ENCODE measurements at regions not wholly inside any gene's neighbourhood (a gene's known extent, or its start where the extent isn't known, plus 50 kb on each side); places are given as distances from the start of the nearest gene placed in this dataset.
A peak's percentile ranks its signal among the peaks of the same experiment; 100 is the strongest.

GRCh38 chr1:67991546-67991945, 58.9 kb downstream of the DIRAS3 start:
- DNase-seq (ENCODE audit: insufficient read length, low spot score) (no peak), FAIRE-seq (no peak)

GRCh38 chr1:67988066-67988465, 62.4 kb downstream of the DIRAS3 start:
- DNase-seq (ENCODE audit: insufficient read length, low spot score) = no peak
- no peak for FAIRE-seq

- no peak for FAIRE-seq
- peak; percentile 12 for DNase-seq (ENCODE audit: insufficient read length, low spot score)
These were observed 63.2 kb downstream of the DIRAS3 start for GRCh38 chr1:67987046-67987799.

- DNase-seq (ENCODE audit: insufficient read length, low spot score) (no peak), FAIRE-seq (no peak)
These were observed 66.6 kb downstream of the DIRAS3 start for GRCh38 chr1:67983867-67984266.

GRCh38 chr1:67980028-67980427, 70.4 kb downstream of the DIRAS3 start:
- no peak for FAIRE-seq

GRCh38 chr1:67979532-67979931, 70.9 kb downstream of the DIRAS3 start:
- DNase-seq (ENCODE audit: insufficient read length, low spot score) (no peak), FAIRE-seq (no peak)

More at GRCh38 chr1:67980028-67980427, 70.4 kb downstream of the DIRAS3 start:
- no peak for DNase-seq (ENCODE audit: insufficient read length, low spot score)

GRCh38 chr1:67978890-67979516, 71.4 kb downstream of the DIRAS3 start:
- DNase-seq (ENCODE audit: insufficient read length, low spot score) (peak; percentile 27), FAIRE-seq (peak; percentile 48)

- DNase-seq (ENCODE audit: insufficient read length, low spot score) = no peak
- no peak for FAIRE-seq
These were observed 72.7 kb downstream of the DIRAS3 start for GRCh38 chr1:67977756-67978155.

- DNase-seq (ENCODE audit: insufficient read length, low spot score) = no peak
- FAIRE-seq = no peak
These were observed 77.4 kb downstream of the DIRAS3 start for GRCh38 chr1:67973051-67973450.

- FAIRE-seq (no peak), DNase-seq (ENCODE audit: insufficient read length, low spot score) (no peak)
These were observed 80.3 kb downstream of the DIRAS3 start for GRCh38 chr1:67970088-67970487.

- DNase-seq (ENCODE audit: insufficient read length, low spot score) (no peak), FAIRE-seq (no peak)
These were observed 81.0 kb downstream of the DIRAS3 start for GRCh38 chr1:67969446-67969845.

- no peak for FAIRE-seq
These were observed 83.8 kb downstream of the DIRAS3 start for GRCh38 chr1:67966666-67967009.

GRCh38 chr1:67965995-67966665, 84.3 kb downstream of the DIRAS3 start:
- FAIRE-seq (no peak), DNase-seq (ENCODE audit: insufficient read length, low spot score) (no peak)

More at GRCh38 chr1:67966666-67967009, 83.8 kb downstream of the DIRAS3 start:
- DNase-seq (ENCODE audit: insufficient read length, low spot score) = no peak

GRCh38 chr1:67963263-67963662, 87.2 kb downstream of the DIRAS3 start:
- DNase-seq (ENCODE audit: insufficient read length, low spot score) = no peak
- FAIRE-seq = no peak

- DNase-seq (ENCODE audit: insufficient read length, low spot score) (no peak), FAIRE-seq (no peak)
These were observed 89.7 kb downstream of the DIRAS3 start for GRCh38 chr1:67960766-67961165.

- DNase-seq (ENCODE audit: insufficient read length, low spot score) (no peak), FAIRE-seq (no peak)
These were observed 92.0 kb downstream of the DIRAS3 start for GRCh38 chr1:67958472-67958871.

GRCh38 chr1:67957066-67957465, 93.4 kb downstream of the DIRAS3 start:
- FAIRE-seq (no peak), DNase-seq (ENCODE audit: insufficient read length, low spot score) (no peak)

GRCh38 chr1:67956116-67956515, 94.3 kb downstream of the DIRAS3 start:
- FAIRE-seq = no peak
- DNase-seq (ENCODE audit: insufficient read length, low spot score) = no peak

- no peak for FAIRE-seq
These were observed 94.8 kb downstream of the DIRAS3 start for GRCh38 chr1:67955591-67955990.

GRCh38 chr1:67953301-67953700, 97.1 kb downstream of the DIRAS3 start:
- DNase-seq (ENCODE audit: insufficient read length, low spot score) = no peak

More at GRCh38 chr1:67955591-67955990, 94.8 kb downstream of the DIRAS3 start:
- no peak for DNase-seq (ENCODE audit: insufficient read length, low spot score)

GRCh38 chr1:67952071-67952470, 98.4 kb downstream of the DIRAS3 start:
- no peak for FAIRE-seq
- no peak for DNase-seq (ENCODE audit: insufficient read length, low spot score)

More at GRCh38 chr1:67953301-67953700, 97.1 kb downstream of the DIRAS3 start:
- no peak for FAIRE-seq

- FAIRE-seq = no peak
These were observed 99.4 kb downstream of the DIRAS3 start for GRCh38 chr1:67951014-67951413.

More at GRCh38 chr1:67951014-67951413, 99.4 kb downstream of the DIRAS3 start:
- DNase-seq (ENCODE audit: insufficient read length, low spot score) = no peak

All from HTR-8/SVneo (cell line).